OCI-LY1 (cell line): ENCODE measurements at regions not wholly inside any gene's neighbourhood (a gene's known extent, or its start where the extent isn't known, plus 50 kb on each side); places are given as distances from the start of the nearest gene placed in this dataset.

Source experiments
- H2AFZ ChIP-seq: fragments of 200-600 bp; sonication (generic), shearing (Covaris generic); 2 replicates; pipeline ENCODE4 v1.6.0; 2014; ENCODE audit warnings: antibody characterized with exemption, mild to moderate bottlenecking, low read length
- H3F3A ChIP-seq: fragments of 200-600 bp; sonication (generic), shearing (Covaris generic); 2 replicates; pipeline ENCODE4 v1.6.0; 2014; ENCODE audit warnings: mild to moderate bottlenecking, antibody characterized with exemption, low read length, moderate library complexity; ENCODE audit not compliant: insufficient read depth
- H3K27ac ChIP-seq: fragments of 200-600 bp; sonication (generic); 2 replicates; pipeline ENCODE4 v1.5.1; 2014; ENCODE audit warnings: low read length, mixed run types, mild to moderate bottlenecking, low read depth; ENCODE audit not compliant: poor library complexity, severe bottlenecking
- H3K27me3 ChIP-seq: fragments of 200-600 bp; sonication (generic); 2 replicates; pipeline ENCODE4 v1.6.0; 2014; ENCODE audit warnings: antibody characterized with exemption, mild to moderate bottlenecking, low read length, moderate library complexity; ENCODE audit not compliant: insufficient read depth
- H3K36me3 ChIP-seq: fragments of 200-600 bp; sonication (generic); 2 replicates; pipeline ENCODE4 v1.6.1; 2014; ENCODE audit warnings: mild to moderate bottlenecking, antibody characterized with exemption, low read length, moderate library complexity, mixed read lengths; ENCODE audit not compliant: insufficient read depth
- H3K4me1 ChIP-seq: fragments of 200-600 bp; sonication (generic); 2 replicates; pipeline ENCODE4 v1.5.1; 2014; ENCODE audit warnings: mild to moderate bottlenecking, low read length, moderate library complexity; ENCODE audit not compliant: insufficient read depth, severe bottlenecking
- H3K4me2 ChIP-seq: fragments of 200-600 bp; sonication (generic), shearing (Covaris generic); 2 replicates; pipeline ENCODE4 v1.6.1; 2014; ENCODE audit warnings: low read length
- H3K4me3 ChIP-seq: fragments of 200-600 bp; sonication (generic); 2 replicates; pipeline ENCODE4 v1.5.1; 2014; ENCODE audit warnings: low read length, low read depth, mild to moderate bottlenecking, mixed read lengths; ENCODE audit not compliant: poor library complexity, severe bottlenecking
- H3K79me2 ChIP-seq: fragments of 200-600 bp; shearing (Covaris generic); 2 replicates; pipeline ENCODE4 v1.6.1; 2016; ENCODE audit warnings: mixed run types, low read length, mixed read lengths; ENCODE audit not compliant: insufficient read depth
- H3K9ac ChIP-seq: fragments of 200-600 bp; sonication (generic), shearing (Covaris generic); 2 replicates; pipeline ENCODE4 v1.6.1; 2014; ENCODE audit warnings: mild to moderate bottlenecking, low read length, mixed read lengths
- H3K9me2 ChIP-seq: fragments of 200-600 bp; sonication (generic), shearing (Covaris generic); 2 replicates; pipeline ENCODE4 v1.6.1; 2014; ENCODE audit warnings: low read depth, mild to moderate bottlenecking, low read length, mixed read lengths
- H3K9me3 ChIP-seq: fragments of 200-600 bp; shearing (Covaris generic); 2 replicates; pipeline ENCODE4 v1.6.1; 2014; ENCODE audit warnings: low read length, mixed read lengths
- H4K20me1 ChIP-seq: fragments of 200-600 bp; sonication (generic), shearing (Covaris generic); 2 replicates; pipeline ENCODE4 v1.6.0; 2016; ENCODE audit warnings: mild to moderate bottlenecking, low read length; ENCODE audit not compliant: insufficient read depth
- EZH2 ChIP-seq: fragments of 200-600 bp; sonication (generic), shearing (Covaris generic); IDR thresholded peaks from 2 replicates; pipeline ENCODE4 v1.8.0; 2017; ENCODE audit warnings: borderline replicate concordance, mixed run types, mild to moderate bottlenecking, antibody characterized with exemption, low read length, moderate library complexity, mixed read lengths
- TF ChIP-seq, protein P1 (sequence below): fragments of 200-600 bp; sonication (generic), shearing (Covaris generic); IDR thresholded peaks from 2 replicates; pipeline ENCODE4 v1.5.1; 2017; ENCODE audit warnings: mild to moderate bottlenecking, antibody characterized with exemption, low read length, moderate library complexity, mixed read lengths

DNA sequence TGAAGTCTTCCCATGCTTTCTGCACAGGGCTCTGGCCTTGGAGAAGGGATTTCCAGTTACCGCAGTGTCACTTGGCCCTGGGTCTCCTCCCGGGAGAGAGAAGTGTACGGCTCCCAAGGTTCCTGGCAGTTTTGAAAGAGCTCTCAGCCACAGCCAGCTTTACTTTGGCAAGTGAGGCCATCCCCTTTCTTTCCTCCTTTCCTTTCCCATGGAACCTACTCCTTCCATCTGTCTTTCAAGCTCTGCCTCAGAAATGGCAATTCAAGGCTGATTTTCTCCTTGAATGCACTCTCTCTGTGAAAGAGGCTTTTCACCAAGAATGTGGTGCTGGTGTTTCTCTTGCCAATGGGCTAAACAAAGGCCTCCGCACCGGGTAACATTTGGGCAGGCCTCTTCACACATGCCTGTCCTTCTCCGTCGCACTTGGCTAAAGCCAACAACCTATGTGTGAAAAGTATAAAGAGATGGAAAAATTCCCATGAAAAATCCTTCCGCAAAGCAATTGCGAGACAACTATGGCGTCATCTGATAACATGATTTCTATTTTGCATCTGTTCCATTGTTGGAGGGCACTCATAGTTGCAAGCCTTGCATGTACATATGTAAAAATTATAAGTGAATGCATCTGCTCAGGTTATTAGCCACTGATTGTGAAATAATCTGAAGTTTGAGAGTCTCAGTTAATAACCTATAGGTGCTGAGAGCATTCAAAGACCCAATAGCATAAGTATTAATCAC, 125.4 kb downstream of the PFKFB3 start:
- Histone ChIP-seq H3K27ac (no peak overlapping the region), H3K4me2 (no peak overlapping the region), H2AFZ (no peak overlapping the region)

DNA sequence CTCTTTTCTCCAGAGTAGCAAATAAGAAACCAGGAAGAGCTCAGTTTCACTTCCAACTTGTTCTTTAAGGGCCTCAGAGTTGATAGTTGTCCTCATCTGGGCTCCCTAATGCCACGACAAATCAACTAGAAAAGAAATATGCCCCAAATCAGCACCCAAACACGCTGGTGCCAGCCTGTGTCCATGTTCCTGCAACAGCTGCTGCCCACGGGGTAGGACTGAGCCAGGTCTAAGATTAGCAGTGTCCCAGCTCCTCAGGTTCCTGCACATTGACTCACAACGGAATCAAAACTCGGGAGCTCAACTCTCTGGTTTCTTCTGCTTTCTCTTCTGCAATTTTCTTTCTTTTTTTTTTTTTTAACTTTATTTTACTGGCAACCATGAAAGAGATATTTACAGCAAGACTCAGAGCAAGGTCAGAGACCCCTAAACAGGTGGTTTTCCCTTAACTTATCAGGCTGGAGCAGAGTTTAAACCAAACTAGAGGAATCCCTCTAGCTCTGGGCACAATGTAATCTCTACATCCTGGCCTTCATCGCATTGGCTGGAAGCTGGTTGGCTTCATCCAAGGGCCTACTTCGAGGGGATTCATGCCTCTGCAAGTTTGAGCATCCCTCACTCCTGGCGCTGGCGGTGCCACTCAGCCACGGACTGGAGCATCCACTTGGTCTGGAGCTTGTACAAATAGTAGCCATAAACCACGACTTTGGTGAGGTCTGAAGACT, 126.1 kb downstream of the PFKFB3 start:
- Histone ChIP-seq H3K9ac (no peak overlapping the region), H3K4me2 (no peak overlapping the region), H3K9me2 (no peaks in the 10 kb centered on the region), H3K36me3 (peaks cover 4% of the 10 kb centered on the region), H3K27ac (no peak overlapping the region), H2AFZ (no peak overlapping the region), H4K20me1 (no peaks in the 10 kb centered on the region), H3K27me3 (no peaks in the 10 kb centered on the region), H3K4me3 (no peak overlapping the region), H3K79me2 (no peaks in the 10 kb centered on the region), H3F3A (no peaks in the 10 kb centered on the region), H3K9me3 (peaks cover 13% of the 10 kb centered on the region), H3K4me1 (peaks cover 22% of the 10 kb centered on the region)
- no peak for TF ChIP-seq EZH2
- TF ChIP-seq, protein P1, sequence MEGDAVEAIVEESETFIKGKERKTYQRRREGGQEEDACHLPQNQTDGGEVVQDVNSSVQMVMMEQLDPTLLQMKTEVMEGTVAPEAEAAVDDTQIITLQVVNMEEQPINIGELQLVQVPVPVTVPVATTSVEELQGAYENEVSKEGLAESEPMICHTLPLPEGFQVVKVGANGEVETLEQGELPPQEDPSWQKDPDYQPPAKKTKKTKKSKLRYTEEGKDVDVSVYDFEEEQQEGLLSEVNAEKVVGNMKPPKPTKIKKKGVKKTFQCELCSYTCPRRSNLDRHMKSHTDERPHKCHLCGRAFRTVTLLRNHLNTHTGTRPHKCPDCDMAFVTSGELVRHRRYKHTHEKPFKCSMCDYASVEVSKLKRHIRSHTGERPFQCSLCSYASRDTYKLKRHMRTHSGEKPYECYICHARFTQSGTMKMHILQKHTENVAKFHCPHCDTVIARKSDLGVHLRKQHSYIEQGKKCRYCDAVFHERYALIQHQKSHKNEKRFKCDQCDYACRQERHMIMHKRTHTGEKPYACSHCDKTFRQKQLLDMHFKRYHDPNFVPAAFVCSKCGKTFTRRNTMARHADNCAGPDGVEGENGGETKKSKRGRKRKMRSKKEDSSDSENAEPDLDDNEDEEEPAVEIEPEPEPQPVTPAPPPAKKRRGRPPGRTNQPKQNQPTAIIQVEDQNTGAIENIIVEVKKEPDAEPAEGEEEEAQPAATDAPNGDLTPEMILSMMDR, result no peak

More for the DNA sequence above, 125.4 kb downstream of the PFKFB3 start:
- Histone ChIP-seq H3K79me2 (no peaks in the 10 kb centered on the region), H3K9me2 (no peaks in the 10 kb centered on the region), H3K9ac (no peak overlapping the region), H3F3A (no peaks in the 10 kb centered on the region), H3K4me1 (peaks cover 22% of the 10 kb centered on the region), H3K4me3 (no peak overlapping the region), H3K36me3 (peaks cover 4% of the 10 kb centered on the region), H3K27me3 (no peaks in the 10 kb centered on the region), H3K9me3 (peaks cover 9% of the 10 kb centered on the region; the same call in 1 of the 2 replicates), H4K20me1 (no peaks in the 10 kb centered on the region)
- TF ChIP-seq, protein P1, result no peak
- no peak for TF ChIP-seq EZH2

DNA sequence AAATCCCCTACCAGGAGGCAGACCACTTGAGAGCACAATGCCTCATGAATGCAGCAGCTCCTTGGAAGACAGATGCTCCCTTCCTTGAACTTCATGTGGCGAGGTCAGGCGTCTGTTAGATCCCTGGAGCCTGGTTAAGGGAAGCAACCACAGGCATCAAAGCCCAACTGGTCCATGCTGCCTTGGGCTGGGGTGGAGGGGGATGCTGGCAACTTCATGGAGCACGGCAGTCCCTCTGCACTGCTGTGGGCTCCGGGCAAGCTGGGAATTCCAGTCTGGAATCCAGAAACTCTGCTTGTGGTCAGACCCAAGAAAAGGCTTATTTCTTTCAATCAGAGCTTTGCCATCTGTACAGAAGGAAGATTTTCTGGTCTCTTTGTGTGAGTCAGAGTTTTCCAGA, 130.4 kb downstream of the PFKFB3 start:
- Histone ChIP-seq H3K79me2 (no peaks in the 10 kb centered on the region), H3K27me3 (no peaks in the 10 kb centered on the region), H3K4me1 (peaks cover 14% of the 10 kb centered on the region), H3K9ac (no peak overlapping the region), H3K27ac (no peak overlapping the region), H3K4me2 (no peak overlapping the region), H3K4me3 (no peak overlapping the region), H3K36me3 (peaks cover 4% of the 10 kb centered on the region), H3F3A (no peaks in the 10 kb centered on the region), H3K9me3 (peaks cover 13% of the 10 kb centered on the region), H3K9me2 (no peaks in the 10 kb centered on the region), H4K20me1 (no peaks in the 10 kb centered on the region), H2AFZ (no peak overlapping the region)
- no peak for TF ChIP-seq EZH2
- TF ChIP-seq, protein P1, result no peak
